ENCODE measurements at regions not wholly inside any gene's neighbourhood (a gene's known extent, or its start where the extent isn't known, plus 50 kb on each side); places are given as distances from the start of the nearest gene placed in this dataset.

DNA sequence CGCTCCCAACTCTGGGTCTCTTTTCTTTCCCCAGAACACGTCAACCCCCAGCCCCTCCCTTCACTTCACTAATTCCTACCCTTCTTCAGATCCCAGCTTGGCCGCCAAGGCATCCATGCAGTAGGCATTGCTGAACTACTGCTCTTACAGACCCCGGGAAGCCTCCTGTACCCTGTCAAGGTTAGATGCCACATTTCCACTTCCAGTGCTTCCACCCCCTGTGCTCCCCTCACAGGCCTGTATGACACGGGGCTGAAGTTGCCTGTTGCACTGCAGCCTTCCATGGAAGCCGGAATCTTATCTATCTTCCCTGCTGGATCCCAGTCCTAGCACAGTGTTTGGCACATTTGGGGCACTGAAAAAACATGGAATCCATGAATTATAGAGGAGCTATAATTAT is 99.0 kb upstream of the SOD1 start (continued):
- TF ChIP-seq RB1 (IDR thresholded peaks at IDR 0.05; ENCODE audit: borderline replicate concordance), result no peak
- no peak for TF ChIP-seq EED (IDR thresholded peaks at IDR 0.05; ENCODE audit: low read depth)
- TF ChIP-seq FOS (IDR thresholded peaks at IDR 0.05; ENCODE audit: borderline replicate concordance, extremely low read depth, insufficient read length), result no peak
- no peak for TF ChIP-seq ZBED1 (IDR thresholded peaks at IDR 0.05; ENCODE audit: borderline replicate concordance)
- TF ChIP-seq ETV6 (conservative IDR thresholded peaks at IDR 0.05 in 1 of 2, IDR thresholded peaks at IDR 0.05 in 1 of 2; ENCODE audit: borderline replicate concordance in 1 of 2, low read depth in 1 of 2), result no peak
- no peak for TF ChIP-seq HDGF (IDR thresholded peaks at IDR 0.05)
- no peak for TF ChIP-seq E2F8 (IDR thresholded peaks at IDR 0.05; ENCODE audit: low read depth, partially characterized antibody)
- TF ChIP-seq JUND (IDR thresholded peaks at IDR 0.05; ENCODE audit: low read depth, low read length), result no peak
- no peak for TF ChIP-seq POU2F2 (IDR thresholded peaks at IDR 0.05; ENCODE audit: borderline replicate concordance, low read depth, low read length)
- TF ChIP-seq STAT1 (conservative IDR thresholded peaks at IDR 0.05), result no peak
- TF ChIP-seq MEF2B (IDR thresholded peaks at IDR 0.05; ENCODE audit: partially characterized antibody, poor library complexity, severe bottlenecking), result no peak
